Gastrocnemius medialis (tissue), 4 donors: ENCODE measurements at regions not wholly inside any gene's neighbourhood (a gene's known extent, or its start where the extent isn't known, plus 50 kb on each side); places are given as distances from the start of the nearest gene placed in this dataset.

Experiments used
- CTCF ChIP-seq, 5 experiments: fragments of 450-650 bp in 3 of 5; fragments of 200-600 bp in 2 of 5; sonication (generic) in 2 of 5; IDR thresholded peaks in 4 of 5; conservative IDR thresholded peaks in 1 of 5; 1 replicate in 4 of 5; 2 replicates in 1 of 5; pipeline ENCODE4 v1.5.1; 2016 to 2019; ENCODE audit warnings: antibody characterized with exemption in 5 of 5, mild to moderate bottlenecking in 3 of 5, moderate library complexity in 3 of 5
- POLR2A ChIP-seq, 2 donors: fragments of 450-650 bp; IDR thresholded peaks; one replicate each; pipeline ENCODE4 v1.6.1; 2017; ENCODE audit warnings: antibody characterized with exemption in 2 of 2, mild to moderate bottlenecking in 2 of 2, moderate library complexity in 2 of 2

- TF ChIP-seq CTCF (IDR thresholded peaks at IDR 0.05 in 4 of 5, conservative IDR thresholded peaks at IDR 0.05 in 1 of 5), result no peak
- no peak for TF ChIP-seq POLR2A (IDR thresholded peaks at IDR 0.05)
Measured at GRCh38 chr20:51080516-51080915, 57.6 kb upstream of the KCNG1 start.
